ENCODE measurements at regions not wholly inside any gene's neighbourhood (a gene's known extent, or its start where the extent isn't known, plus 50 kb on each side); places are given as distances from the start of the nearest gene placed in this dataset.

DNA sequence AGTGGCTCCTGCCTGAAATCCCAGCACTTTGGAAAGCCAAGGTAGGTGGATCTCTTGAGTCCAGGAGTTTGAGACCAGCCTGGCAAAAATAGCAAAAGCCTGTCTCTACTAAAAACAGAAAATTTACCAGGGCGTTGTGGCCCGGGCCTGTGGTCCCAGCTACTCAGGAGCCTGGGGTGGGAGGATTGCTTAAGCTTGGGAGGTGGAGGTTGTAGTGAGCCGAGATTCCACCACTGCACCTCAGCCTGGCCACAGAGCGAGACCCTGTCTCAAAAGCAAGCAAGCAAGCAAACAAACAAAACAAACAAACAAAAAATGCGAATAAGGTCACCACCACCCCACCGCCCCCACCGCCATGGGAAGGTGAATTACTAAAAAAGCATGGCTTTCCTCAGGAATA lies 238.7 kb downstream of the ATXN7L3B start:
- TF ChIP-seq, protein P1, sequence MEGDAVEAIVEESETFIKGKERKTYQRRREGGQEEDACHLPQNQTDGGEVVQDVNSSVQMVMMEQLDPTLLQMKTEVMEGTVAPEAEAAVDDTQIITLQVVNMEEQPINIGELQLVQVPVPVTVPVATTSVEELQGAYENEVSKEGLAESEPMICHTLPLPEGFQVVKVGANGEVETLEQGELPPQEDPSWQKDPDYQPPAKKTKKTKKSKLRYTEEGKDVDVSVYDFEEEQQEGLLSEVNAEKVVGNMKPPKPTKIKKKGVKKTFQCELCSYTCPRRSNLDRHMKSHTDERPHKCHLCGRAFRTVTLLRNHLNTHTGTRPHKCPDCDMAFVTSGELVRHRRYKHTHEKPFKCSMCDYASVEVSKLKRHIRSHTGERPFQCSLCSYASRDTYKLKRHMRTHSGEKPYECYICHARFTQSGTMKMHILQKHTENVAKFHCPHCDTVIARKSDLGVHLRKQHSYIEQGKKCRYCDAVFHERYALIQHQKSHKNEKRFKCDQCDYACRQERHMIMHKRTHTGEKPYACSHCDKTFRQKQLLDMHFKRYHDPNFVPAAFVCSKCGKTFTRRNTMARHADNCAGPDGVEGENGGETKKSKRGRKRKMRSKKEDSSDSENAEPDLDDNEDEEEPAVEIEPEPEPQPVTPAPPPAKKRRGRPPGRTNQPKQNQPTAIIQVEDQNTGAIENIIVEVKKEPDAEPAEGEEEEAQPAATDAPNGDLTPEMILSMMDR (IDR thresholded peaks at IDR 0.05) = no peak
- TF ChIP-seq POLR2AphosphoS5 (IDR thresholded peaks at IDR 0.05; ENCODE audit: low read depth, low read length) = no peak
- TF ChIP-seq, protein P2, sequence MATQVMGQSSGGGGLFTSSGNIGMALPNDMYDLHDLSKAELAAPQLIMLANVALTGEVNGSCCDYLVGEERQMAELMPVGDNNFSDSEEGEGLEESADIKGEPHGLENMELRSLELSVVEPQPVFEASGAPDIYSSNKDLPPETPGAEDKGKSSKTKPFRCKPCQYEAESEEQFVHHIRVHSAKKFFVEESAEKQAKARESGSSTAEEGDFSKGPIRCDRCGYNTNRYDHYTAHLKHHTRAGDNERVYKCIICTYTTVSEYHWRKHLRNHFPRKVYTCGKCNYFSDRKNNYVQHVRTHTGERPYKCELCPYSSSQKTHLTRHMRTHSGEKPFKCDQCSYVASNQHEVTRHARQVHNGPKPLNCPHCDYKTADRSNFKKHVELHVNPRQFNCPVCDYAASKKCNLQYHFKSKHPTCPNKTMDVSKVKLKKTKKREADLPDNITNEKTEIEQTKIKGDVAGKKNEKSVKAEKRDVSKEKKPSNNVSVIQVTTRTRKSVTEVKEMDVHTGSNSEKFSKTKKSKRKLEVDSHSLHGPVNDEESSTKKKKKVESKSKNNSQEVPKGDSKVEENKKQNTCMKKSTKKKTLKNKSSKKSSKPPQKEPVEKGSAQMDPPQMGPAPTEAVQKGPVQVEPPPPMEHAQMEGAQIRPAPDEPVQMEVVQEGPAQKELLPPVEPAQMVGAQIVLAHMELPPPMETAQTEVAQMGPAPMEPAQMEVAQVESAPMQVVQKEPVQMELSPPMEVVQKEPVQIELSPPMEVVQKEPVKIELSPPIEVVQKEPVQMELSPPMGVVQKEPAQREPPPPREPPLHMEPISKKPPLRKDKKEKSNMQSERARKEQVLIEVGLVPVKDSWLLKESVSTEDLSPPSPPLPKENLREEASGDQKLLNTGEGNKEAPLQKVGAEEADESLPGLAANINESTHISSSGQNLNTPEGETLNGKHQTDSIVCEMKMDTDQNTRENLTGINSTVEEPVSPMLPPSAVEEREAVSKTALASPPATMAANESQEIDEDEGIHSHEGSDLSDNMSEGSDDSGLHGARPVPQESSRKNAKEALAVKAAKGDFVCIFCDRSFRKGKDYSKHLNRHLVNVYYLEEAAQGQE (IDR thresholded peaks at IDR 0.05; ENCODE audit: insufficient read depth in 1 of 2, low read depth in 2 of 2, low read length in 1 of 2) = no peak
- no peak for TF ChIP-seq TCF7L2 (IDR thresholded peaks at IDR 0.05; ENCODE audit: low read depth, low read length)
